Heart left ventricle (tissue), 13 donors: ENCODE measurements at regions not wholly inside any gene's neighbourhood (a gene's known extent, or its start where the extent isn't known, plus 50 kb on each side); places are given as distances from the start of the nearest gene placed in this dataset.

Source experiments
- CTCF ChIP-seq, 12 donors: fragments of 200-600 bp; sonication (generic) in 4 of 12; IDR thresholded peaks; one replicate each; pipeline versions ENCODE4 v1.5.0 to v1.8.0; 2018 to 2022; ENCODE audit warnings: antibody characterized with exemption in 12 of 12, mild to moderate bottlenecking in 5 of 12
- POLR2A ChIP-seq, 2 donors: fragments of 450-650 bp; IDR thresholded peaks; one replicate each; pipeline ENCODE4 v1.6.1; 2017; ENCODE audit warnings: antibody characterized with exemption in 2 of 2, mild to moderate bottlenecking in 2 of 2, moderate library complexity in 2 of 2
- donor health status: ischemic (EF 13 %, LVEDD 7.1; RV severe dilation, severe dysfunction).
- donor health status: DM: no; HTN: yes; CAD: no.
- donor health status: DM: no; HTN: no; CAD: no.
- donor health status: ischemic (EF 25% LVEDD 6.9; RV normal size, moderate dysfunction).
- donor health status: ischemic (EF 25% LVEDD 5.7; RV mildly dilated, moderate dysfunction).
- donor health status: ischemic (EF 35%, LVEDD 5.7; RV mildly dilated, moderate dysfunction).
- donor health status: nonischemic (EF 11% LVEDD 7.7; RV severe dilation, severe dysfunction).
- donor health status: DM: yes; HTN: yes; CAD: no.
- donor health status: PGD.
- donor health status: ischemic (EF 29% LVEDD 5.4; RV normal size, mild dysfunction).
- donor health status: nonischemic (EF 23%, LVEDD 6.1; RV moderate dilation, normal function).

DNA sequence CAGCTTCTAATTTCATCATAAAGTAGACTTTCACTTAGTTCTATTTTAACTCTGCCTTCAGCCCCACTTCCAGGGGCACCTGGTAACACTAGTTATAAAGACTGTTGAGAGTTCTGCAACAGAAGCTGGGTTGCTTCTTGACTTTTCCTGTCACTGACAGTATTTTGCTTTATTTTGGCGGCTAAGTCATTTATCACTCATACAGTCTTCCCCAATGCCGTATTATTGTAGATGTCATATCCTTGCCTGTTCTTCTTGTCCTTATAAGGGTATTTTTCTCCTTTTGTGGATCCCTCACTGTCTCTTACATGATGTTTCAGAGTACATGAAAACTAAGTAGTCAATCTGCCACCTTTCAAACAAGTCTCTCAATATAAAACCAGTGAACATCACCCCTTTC, 369.0 kb upstream of the PPP2R3A start:
- TF ChIP-seq CTCF (IDR thresholded peaks at IDR 0.05) (no peak), POLR2A (IDR thresholded peaks at IDR 0.05) (no peak)
